ENCODE measurements at regions not wholly inside any gene's neighbourhood (a gene's known extent, or its start where the extent isn't known, plus 50 kb on each side); places are given as distances from the start of the nearest gene placed in this dataset.
"Not testable (repeated sequence)": the region's sequence is repeated elsewhere in the genome, so short reads cannot be mapped to it uniquely, and the experiment has no call there.

DNA sequence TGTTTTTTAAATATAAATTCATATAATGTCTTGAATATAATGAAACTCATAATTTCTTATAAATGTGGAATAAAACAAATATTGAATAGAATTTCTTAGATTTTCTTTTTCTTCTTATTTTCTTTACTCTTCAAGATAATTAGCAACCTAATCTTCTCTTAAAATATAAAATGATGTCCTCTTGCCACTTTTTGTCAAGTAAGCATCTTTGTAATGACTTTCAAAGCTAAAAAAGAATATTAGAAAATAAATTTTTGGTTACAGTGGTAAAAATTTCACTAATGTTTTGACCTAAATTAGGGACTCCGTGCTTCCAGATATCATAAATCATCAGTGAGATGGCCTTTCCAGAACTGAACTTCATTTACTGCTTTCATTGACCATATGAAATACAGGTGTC lies 846.4 kb downstream of the FRK start:
- DNase-seq, result no peak

DNA sequence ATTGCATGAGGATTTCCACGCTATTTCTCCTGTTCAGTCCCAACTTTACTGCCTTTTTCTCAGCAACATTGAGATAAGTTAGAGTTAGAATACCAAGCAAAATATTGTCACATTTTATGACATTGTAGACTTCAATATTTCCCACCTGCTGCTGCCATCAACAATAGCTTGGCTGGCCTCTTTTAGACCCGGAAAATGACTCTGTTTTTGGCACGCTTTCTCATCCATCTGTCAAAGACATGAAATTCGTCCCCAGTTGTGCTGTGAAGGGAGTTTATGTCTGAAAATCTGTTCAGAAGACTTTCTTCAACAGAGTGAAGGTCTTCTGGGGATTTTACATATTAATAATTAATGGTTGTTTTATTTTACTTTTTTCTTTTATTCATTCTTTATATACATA lies 857.3 kb downstream of the FRK start:
- no peak for DNase-seq

DNA sequence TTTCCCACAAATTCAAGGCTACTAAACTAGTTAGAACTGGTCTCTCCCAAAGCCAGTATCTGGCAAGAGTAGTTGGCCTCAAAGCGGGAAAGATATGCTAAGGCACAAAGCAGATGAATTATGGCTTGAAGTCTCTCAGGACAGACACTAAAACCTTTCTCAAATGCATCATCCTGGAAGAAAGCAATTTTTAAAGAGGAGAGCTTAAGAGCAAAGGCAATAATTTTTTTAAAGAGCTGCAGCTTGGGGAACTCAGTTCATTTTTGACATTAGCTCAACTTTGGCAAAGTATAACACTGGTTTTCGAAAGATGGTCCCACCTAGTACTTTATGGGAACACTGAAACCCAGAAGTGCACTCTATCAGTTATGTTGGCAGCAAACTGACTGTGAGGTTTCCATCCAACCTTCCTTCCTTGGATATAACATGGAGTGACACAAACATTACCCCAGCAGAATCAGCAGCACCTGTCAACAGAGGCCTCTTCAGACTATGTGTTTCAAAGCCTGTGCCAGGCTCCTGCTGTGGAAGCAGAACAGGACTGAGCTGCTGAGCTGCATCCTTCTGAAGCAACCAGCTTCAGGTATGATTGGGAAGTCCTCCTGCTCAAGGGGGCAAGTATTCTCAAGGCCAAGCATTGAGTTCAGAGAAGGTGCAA lies 852.3 kb upstream of the HS3ST5 start:
- DNase-seq, result no peak

- no peak for DNase-seq
These were observed 849.2 kb upstream of the HS3ST5 start for GRCh38 chr6:115191989-115192388.

DNA sequence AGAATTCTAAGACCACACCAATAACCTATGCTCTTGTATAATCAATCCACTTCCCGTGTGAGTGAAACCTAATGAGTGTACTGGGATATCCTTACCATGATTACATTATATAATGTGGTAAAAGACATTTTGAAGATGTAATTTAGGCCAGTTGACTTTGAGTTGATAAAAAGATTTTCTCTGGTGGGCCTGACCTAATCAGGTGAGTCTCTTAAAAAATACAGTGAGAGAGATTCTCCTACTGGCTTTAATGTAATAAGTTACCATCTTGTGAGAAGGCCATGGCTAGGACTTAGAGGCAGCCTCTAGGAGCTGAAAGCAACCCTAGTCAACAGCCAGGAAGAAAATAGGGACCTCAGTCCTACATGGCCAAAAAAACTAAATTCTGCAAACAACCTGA lies 847.7 kb upstream of the HS3ST5 start:
- no peak for DNase-seq

GRCh38 chr6:115175456-115175855 lies 832.6 kb upstream of the HS3ST5 start:
- not testable (repeated sequence) for DNase-seq

DNA sequence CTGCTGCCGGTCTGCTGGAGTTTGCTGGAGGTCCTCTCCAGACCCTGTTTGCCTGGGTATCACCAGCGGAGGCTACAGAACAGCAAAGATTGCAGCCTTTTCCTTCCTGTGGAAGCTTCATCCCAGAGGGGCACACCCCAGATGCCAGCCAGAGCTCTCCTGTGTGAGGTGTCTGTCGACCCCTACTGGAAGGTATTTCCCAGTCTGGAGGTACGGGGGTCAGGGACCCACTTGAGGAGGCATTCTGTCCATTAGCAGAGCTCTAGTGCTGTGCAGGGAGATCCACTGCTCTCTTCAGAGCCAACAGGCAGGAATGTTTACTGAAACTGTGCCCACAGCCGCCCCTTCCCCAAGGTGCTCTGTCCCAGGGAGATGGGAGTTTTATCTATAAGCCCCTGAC lies 823.1 kb upstream of the HS3ST5 start:
- peak; percentile 26 for DNase-seq

DNA sequence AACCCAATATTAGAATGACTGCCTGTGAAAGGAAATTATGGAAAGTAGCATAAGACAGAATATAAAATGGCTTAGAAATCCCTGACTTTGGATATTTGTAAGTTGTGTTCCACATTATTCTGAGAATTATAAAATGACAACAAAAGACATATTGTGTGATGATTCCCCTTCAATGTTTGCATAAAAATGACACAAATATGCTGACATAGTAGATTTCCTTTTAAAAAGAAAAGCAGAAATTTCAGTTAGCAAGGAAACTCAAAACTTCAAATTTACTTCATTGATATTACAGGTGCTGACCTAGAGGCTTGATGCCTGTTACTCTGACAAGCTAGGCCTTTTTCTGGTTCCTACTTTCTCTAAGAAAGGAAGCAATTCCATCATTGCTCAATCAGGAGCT lies 816.9 kb upstream of the HS3ST5 start:
- no peak for DNase-seq

GRCh38 chr6:115137910-115138309 lies 795.1 kb upstream of the HS3ST5 start:
- no peak for DNase-seq

GRCh38 chr6:115133790-115134189 lies 791.0 kb upstream of the HS3ST5 start:
- no peak for DNase-seq

DNA sequence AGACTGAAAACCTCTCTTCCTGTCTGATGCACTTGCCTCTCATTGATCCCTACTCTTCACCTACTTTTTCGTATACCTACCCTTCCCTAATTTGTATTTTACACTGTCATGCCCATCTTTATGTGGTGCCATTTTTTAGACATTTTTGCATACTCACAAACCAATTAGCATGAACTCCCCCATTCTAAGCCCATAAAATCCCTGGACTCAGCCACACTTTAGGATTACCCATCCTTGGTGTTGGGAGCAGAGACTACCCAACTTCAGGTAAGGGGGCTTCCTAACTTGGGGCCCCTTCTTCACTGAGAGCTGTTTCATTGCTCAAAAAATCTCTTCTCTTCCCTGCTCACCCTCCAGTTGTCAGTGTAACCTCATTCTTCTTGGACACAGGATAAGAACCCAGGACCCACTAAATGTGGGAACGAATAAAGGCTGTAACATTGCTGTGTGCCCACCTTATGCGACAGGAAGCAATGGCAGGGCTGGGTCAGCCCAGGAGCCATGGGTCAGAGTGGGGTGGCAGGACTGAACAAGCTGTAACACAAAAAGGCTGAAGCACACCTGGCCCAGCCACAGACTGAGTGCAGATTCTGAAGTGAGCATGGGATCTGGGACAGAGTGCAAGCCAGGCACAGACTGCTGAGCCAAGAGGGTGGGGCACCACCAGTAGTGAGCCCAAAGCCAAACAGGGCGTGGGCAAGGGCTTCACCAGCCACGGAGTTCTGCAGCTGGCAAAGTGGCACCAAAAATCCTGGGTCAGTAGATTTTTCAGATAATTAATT lies 789.1 kb upstream of the HS3ST5 start:
- DNase-seq, result no peak

- not testable (repeated sequence) for DNase-seq
These were observed 778.7 kb upstream of the HS3ST5 start for GRCh38 chr6:115121513-115121912.

DNA sequence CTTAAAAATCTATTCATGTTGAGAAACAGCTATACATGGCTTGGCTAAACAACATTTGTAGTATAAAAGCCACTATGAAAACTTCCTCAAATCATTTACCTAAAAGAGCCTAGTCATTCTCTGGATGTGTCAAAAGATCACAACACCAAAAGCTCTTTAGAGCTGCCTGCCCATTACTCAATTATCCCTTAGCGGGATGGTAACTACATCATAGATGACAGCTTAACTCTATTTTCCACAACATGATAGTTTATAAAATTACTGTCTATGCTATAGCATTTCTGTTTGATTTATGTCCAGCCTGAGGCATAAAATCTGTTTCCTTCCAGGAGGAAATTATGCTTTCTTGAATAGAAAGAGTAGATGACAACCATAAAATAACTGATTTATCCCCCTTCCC lies 777.6 kb upstream of the HS3ST5 start:
- DNase-seq, result no peak

GRCh38 chr6:115091461-115091860 lies 748.6 kb upstream of the HS3ST5 start:
- no peak for DNase-seq

GRCh38 chr6:115078555-115078954 lies 735.7 kb upstream of the HS3ST5 start:
- DNase-seq, result no peak

GRCh38 chr6:115071962-115072361 lies 729.1 kb upstream of the HS3ST5 start:
- DNase-seq, result no peak

GRCh38 chr6:115067690-115068447 lies 725.0 kb upstream of the HS3ST5 start:
- DNase-seq, result no peak

DNA sequence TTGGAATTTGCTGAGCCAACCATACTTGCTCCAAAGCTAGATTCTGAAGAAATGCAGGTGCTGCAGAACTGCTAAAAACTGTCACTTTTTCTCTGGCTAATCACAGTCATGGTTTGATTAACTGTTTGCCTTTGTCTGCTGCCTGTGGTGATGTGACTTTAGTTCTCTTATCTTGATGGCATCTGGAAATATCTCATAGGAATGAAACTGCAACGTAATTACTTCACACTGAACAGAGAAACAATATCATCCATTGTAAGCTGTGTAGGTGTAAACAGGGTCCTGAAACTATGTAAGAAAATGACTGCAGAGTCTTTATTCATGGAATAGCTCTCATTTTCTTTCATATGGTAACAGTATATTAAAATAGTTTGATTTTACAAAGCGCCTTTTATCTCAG lies 721.9 kb upstream of the HS3ST5 start:
- DNase-seq, result no peak

DNA sequence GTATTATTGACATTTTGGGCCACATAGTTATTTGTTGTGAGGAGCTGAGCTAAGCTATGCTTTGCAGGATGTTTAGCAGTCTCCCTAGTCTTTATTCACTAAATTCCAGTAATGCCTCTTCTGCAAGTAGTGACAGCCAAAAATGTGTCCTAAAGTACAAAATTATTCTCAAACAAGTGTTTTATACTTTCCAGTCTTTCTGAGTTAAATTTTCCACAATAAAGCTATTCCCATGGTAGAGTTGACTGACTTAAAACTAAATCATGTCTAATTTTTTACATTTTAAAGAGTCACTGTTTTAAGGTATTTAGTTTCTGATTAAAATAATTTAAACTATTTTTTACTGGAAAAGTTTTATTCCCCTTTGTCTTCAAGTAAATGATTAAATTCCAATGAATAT lies 717.8 kb upstream of the HS3ST5 start:
- DNase-seq, result no peak

GRCh38 chr6:115058414-115059211 lies 715.8 kb upstream of the HS3ST5 start:
- no peak for DNase-seq

- no peak for DNase-seq
These were observed 712.8 kb upstream of the HS3ST5 start for GRCh38 chr6:115055579-115055978.

DNA sequence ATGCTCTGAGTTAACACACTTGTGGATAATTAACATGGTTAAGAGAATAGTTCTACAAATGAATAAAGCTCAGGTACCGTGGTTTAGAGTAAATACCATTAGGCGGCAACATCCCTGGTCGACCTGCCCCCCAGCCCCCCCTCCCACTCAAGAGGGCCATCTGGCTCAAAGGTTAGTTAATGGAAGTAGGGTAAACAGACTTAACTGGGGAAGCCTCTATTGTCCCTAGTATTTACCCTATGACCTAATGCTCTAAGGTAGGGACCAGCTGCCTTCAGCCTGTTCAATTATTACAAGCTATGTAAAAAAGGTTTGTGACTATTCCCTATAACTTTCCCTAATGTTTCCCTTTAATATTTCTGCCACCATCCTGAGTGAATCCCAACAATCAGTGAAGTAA lies 711.4 kb upstream of the HS3ST5 start:
- peak; percentile 83 for DNase-seq
